ENCODE measurements at regions not wholly inside any gene's neighbourhood (a gene's known extent, or its start where the extent isn't known, plus 50 kb on each side); places are given as distances from the start of the nearest gene placed in this dataset.

DNA sequence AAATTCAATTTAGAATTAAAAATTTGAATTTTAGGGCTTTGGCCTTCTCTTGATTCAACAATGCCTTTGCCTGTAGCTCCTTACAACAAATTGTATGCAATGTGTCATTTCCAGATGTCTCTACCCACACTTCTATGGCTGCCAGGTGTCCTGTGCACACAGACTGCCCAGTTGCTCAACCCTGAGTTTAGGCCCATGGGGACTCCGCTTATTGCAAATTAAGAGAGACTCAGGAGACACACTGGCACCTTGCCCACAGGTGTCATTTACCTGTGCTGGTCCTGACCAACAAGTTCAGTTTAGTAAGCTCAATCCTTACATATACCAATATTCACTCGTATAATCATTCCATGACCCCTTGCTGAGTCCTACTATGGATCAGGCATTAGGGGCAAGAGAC lies 236.1 kb downstream of the OMA1 start:
- TF ChIP-seq, protein P1, sequence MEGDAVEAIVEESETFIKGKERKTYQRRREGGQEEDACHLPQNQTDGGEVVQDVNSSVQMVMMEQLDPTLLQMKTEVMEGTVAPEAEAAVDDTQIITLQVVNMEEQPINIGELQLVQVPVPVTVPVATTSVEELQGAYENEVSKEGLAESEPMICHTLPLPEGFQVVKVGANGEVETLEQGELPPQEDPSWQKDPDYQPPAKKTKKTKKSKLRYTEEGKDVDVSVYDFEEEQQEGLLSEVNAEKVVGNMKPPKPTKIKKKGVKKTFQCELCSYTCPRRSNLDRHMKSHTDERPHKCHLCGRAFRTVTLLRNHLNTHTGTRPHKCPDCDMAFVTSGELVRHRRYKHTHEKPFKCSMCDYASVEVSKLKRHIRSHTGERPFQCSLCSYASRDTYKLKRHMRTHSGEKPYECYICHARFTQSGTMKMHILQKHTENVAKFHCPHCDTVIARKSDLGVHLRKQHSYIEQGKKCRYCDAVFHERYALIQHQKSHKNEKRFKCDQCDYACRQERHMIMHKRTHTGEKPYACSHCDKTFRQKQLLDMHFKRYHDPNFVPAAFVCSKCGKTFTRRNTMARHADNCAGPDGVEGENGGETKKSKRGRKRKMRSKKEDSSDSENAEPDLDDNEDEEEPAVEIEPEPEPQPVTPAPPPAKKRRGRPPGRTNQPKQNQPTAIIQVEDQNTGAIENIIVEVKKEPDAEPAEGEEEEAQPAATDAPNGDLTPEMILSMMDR (IDR thresholded peaks at IDR 0.05) = no peak
- no peak for TF ChIP-seq EZH2 (IDR thresholded peaks at IDR 0.05; ENCODE audit: borderline replicate concordance, insufficient read depth, low read depth, low read length, poor library complexity, severe bottlenecking)
